SIG-M5 treated with dmso at 0.1 percent for 504 hours (cell line): ENCODE measurements at regions not wholly inside any gene's neighbourhood (a gene's known extent, or its start where the extent isn't known, plus 50 kb on each side); places are given as distances from the start of the nearest gene placed in this dataset.
A peak's percentile ranks its signal among the peaks of the same experiment; 100 is the strongest.
"Not testable (repeated sequence)": the region's sequence is repeated elsewhere in the genome, so short reads cannot be mapped to it uniquely, and the experiment has no call there.

Experiments
- DNase-seq: peaks from one replicate; lab custom pipeline; 2025; ENCODE audit not compliant: unreplicated experiment; lab: John Stamatoyannopoulos, UW

DNA sequence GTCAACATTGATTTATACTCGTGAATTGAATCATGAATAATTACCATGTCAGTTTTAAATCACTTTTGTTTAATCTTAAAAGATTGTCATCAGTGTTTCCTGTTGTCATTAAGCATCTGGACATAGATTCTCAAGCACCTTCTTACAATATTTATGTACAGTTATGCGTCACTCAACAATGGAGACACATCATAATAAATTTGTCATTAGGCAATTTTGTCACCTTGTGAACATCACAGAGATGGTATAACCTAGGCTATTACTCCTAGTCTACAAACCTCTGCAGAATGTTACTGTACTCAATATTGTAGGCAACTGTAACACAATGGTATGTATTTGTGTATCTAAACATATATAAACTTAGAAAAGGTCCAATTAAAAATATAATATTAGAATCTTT, 2130.9 kb upstream of the PCDH20 start:
- no peak for DNase-seq

GRCh38 chr13:63542770-63543169, 2127.1 kb upstream of the PCDH20 start:
- no peak for DNase-seq

DNA sequence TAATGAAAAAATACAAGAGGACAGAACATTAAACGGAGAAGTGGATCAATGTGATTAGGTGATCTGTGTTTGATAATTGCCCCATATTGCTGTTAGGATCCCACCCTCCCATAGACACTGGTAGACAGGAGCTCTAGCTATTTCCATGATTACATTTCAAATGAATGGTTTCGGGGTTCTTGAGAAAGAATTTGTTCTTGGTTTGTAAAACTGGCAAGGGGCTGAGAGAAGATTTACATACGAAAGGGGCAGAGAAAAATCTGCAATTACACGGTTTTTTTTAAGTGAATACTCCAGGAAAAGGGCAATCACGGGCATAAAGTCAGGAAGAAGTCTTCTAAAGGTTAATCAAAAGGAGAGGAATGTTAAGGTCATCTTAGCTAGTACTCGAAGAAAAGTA, 2125.7 kb upstream of the PCDH20 start:
- DNase-seq, result no peak

DNA sequence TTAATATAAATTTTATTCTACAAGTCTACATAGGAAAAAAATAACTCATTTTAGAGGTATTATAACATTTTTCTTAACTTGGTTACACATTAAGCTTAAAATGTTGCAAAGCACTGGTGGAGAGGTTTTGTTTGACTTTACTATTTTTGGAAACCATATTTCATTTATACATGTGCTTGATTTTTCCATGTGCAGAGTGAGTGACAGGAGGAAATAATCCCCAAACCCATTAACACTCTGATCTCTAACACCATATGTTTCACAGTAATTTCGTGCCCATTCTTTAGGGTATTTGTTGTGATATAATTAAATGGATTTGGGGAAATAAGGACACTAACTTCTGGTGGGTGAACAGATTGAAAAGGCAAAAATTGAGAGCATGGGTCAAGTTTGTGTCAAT, 2124.4 kb upstream of the PCDH20 start:
- no peak for DNase-seq

GRCh38 chr13:63517371-63517770, 2101.7 kb upstream of the PCDH20 start:
- no peak for DNase-seq

DNA sequence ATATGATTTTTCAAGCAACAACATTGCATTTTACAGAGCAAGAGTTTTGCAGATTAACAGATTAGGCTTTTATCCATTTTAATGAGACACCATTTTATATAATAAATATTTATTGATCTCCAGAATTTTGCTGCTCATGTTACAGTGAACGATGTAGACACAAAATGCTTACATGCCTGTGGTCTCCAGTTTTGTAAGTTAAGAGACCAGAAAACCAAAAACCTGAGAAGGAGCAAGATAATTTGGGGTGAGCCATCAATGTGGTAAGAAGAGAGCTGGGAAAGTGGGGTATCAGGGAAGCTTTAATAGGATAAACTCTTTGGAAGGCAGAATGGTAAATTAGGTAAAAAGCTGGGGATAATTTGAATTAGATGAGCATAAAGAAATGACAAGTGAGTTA, 2100.5 kb upstream of the PCDH20 start:
- no peak for DNase-seq

DNA sequence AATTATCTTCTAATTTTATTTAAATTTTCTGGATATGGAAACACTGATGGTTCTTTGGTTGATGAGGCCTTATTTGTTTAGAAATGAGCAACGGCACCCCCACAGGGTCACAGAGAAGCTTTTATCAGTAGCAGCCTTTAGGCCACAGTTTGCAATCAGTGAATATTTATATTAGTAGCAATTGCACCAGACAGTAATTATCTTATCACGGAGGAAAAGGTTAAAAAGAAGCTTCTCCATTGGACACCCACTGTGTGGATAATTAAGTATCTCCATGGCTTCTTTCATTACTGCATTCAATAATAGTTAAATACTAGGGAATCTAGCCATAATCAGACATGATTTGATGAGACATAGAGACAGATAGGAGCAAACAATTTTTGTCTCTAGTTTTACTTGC, 2099.2 kb upstream of the PCDH20 start:
- no peak for DNase-seq

DNA sequence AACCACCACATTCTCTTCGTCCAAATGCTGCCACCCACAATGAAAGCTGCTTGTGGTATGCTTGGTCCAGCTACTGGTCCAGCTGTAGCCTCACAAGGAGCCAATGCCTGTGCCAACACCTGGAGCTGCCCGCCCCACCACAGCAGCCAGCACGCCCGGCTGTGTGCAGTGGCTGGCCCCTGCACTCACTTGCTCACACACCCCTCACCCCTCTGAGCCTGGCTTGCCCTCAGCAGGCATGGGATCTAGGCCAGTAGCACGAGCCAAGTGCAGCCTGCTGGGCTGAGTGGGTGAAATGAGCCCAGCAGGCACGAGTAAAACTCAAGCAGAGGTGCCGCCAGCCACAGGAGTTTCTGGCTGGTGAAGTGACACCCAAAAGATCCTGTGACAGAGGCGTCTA, 2096.4 kb upstream of the PCDH20 start:
- DNase-seq, result no peak

- DNase-seq, result no peak
Observed at GRCh38 chr13:63501702-63502101, 2086.1 kb upstream of the PCDH20 start.

DNA sequence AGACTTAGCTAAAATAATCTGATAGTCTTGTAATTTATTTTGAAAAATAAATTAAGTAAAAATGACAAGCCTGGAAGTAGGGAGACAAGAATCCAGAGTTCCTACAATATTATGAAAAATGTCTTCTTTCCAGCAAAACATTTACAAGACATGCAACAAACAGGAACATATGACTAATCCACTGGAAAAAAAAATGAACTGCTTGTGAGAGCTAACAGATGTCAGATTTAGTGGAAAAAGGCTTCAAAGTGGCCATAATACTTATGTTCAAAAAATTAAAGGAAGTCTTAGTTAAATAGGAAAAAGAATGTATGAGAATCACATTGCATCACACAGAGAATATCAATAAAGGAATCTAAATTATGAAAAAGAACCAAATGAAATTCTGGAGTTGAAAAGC, 2082.0 kb upstream of the PCDH20 start:
- no peak for DNase-seq

GRCh38 chr13:63492604-63493003, 2077.0 kb upstream of the PCDH20 start:
- no peak for DNase-seq

DNA sequence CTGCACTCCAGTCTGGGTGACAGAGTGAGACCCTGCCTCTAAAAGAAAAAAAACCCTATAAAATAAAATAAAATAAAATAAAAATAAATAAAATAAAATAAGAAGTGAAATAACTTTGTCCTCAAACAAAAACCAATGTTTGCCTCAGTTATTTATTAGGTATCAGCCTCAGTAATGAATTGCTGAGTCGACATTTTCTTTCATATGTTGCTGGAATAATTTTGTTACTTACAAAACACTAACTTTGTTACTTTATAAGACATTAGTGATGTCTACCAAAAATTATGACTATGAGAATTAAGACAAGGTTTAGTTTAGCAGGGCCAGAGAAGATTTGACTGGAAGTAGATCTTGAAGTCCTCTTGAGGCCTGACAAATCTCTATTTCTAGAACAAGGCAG, 2074.5 kb upstream of the PCDH20 start:
- no peak for DNase-seq

GRCh38 chr13:63481334-63481733, 2065.7 kb upstream of the PCDH20 start:
- no peak for DNase-seq

GRCh38 chr13:63472711-63473110, 2057.1 kb upstream of the PCDH20 start:
- DNase-seq, result no peak

DNA sequence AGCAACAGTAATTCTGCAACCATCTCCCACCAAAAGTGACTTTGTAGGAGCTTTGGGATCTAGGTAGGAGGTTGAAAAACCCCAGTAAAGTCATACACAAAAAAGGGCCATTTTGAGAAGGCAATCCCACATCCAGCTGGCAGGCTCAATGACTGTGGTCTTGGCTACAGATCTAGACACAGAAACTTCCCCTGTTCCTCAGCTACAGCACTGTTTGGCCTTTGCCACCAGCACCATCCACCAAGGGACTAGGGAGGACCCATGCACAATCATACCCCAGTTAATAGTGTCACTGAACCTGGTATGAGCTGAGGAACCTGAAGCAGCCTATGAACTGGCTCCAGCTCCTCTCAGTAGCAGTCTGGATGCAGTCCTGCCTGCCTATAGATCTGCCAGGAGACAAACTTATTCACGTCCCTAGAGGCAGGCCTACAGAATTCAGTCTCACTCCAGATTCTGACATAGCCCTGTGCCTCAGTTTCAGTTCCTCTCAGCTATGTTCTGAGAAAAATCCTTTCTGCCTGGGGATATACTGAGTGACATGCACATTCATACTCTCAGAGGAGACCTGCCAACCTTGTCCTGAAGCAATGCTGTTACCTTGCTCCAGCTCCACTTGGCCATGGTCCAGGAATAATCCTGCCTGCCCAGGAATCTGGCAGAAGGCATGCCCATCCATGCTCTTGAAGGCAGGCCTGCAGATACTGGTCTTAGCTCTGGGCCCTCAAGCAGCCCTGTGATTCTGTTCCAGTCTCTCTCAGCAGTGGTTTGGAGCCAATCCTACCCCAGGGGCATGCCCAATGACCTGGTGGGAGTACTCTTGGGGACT, 2048.3 kb upstream of the PCDH20 start:
- peak; percentile 51 for DNase-seq

DNA sequence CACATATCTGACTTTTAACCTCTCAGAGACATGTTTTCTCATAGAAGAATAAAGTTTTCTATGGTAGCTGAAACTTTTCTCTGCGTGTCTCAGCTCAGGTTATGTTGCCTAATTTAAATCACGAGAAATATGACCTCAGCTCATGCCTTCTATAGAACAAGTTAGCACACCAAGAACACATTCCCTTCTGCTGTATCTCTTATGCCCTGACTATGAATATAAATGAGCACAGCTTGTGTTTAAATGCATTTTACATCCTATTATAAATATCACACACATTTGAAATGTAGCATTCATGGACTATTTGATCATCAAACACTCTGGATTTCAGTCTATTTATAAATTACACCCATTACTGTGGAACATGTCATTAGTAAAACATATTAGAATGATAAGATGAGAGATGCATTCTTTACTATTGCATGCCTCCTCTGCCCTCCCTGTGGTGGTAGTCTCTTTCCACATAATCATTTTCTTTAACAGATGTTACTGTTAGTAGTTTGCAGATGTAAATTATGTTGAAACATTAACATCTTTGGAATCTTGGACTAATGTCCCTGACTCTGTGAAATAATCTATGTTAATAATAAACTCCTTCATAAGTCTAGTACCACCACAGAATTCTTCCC, 2044.9 kb upstream of the PCDH20 start:
- no peak for DNase-seq

- DNase-seq, result no peak
Observed at GRCh38 chr13:63457186-63457585, 2041.5 kb upstream of the PCDH20 start.

- peak; percentile 2 for DNase-seq
Observed at GRCh38 chr13:63455938-63456337, 2040.3 kb upstream of the PCDH20 start.

- no peak for DNase-seq
Observed at GRCh38 chr13:63449550-63449949, 2033.9 kb upstream of the PCDH20 start.

GRCh38 chr13:63448692-63449091, 2033.0 kb upstream of the PCDH20 start:
- no peak for DNase-seq

DNA sequence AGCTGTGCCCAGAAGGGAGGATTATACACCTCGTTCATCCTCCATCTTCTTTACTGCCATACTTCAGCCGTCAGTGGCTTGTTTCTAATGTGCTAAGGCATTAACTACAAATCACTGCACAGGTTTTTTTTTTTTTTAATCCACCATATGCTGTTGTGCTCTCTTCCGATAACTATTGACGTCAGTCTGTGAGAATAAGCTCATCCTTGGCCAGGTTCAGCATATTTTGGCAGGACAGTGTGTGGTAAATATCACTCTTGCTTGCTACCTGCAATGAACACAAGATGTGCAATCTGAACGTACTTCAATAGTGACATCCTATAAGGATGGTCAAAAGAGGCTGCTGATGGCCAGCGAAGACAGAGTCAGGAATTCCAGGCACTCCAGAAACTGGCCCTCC, 2030.7 kb upstream of the PCDH20 start:
- no peak for DNase-seq

- DNase-seq, result not testable (repeated sequence)
Observed at GRCh38 chr13:63444225-63444624, 2028.6 kb upstream of the PCDH20 start.

DNA sequence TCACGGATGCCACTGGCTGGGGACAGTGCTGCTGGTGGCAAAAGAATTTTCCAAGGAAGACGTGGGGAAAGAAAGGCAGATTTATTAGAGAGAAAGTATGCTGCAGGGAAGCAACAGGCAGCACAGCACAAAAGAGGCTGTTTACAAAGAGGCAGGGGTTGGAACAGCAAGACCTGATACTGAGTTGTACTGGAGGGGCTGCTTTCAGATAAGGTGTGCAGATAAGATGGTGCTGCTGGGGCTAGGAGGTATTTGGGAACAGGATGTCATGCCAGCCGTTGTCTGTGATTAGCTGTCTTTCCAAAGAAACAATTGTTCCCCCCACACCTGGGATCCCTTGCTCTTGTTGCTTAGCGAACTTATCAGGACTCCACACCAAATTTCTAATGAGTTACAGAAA, 2023.3 kb upstream of the PCDH20 start:
- no peak for DNase-seq
